ENCODE measurements at regions not wholly inside any gene's neighbourhood (a gene's known extent, or its start where the extent isn't known, plus 50 kb on each side); places are given as distances from the start of the nearest gene placed in this dataset.

DNA sequence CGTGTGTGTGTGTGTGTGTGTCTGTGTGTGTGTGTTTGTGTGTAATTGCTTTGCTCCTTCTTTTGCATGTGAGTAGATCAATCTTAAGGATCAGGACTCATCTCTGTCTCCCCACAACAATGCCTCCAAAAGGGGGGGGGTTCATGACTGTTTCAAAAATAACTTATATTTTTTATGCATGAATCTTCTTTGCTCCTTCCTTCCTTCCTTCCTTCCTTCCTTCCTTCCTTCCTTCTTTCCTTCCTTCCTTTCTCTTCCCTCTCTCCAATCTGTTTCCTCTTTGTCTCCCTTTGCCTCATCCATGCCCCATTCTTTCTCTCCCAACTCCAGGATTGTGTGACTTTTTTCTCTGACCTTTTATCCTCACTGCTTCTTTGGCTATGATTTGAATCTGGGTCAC is 126.4 kb upstream of the OSMR start:
- H3K4me1 ChIP-seq (ENCODE audit: control insufficient read depth, insufficient read depth, low read length, poor library complexity, severe bottlenecking) = peaks cover 4% of the 10 kb centered on the region
- no CpG with 5 or more reads among the region's 1 CpG for WGBS, 2 experiments (ENCODE audit: insufficient coverage in 2 of 2)

DNA sequence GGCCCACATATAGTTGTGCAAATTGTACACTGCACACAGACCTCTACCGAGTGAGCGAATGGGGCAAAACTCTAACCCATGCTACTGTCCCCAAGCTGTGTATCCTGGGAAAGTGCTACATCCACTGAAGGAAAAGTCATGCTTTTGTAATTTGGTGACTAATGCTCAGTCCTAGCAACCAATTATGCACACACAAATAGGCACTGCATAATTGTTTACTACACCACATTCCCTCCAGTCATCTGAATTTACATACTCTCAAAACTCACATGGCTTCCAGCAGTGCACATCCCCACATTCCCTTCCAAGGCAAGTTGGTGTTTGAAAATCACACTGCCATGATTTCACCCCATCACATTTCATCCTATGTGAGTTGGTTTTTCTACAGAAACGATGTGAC is 125.9 kb upstream of the OSMR start:
- H3K27ac ChIP-seq (ENCODE audit: low read depth, low read length, severe bottlenecking) = peak overlapping the region; percentile 75
- no peaks in the 10 kb centered on the region for H3K9me3 ChIP-seq (ENCODE audit: control insufficient read depth, low read length)
- peaks cover 6% of the 10 kb centered on the region for H3K4me1 ChIP-seq (ENCODE audit: control insufficient read depth, insufficient read depth, low read length, poor library complexity, severe bottlenecking)
- WGBS, 2 experiments (ENCODE audit: insufficient coverage in 2 of 2) = 83 to 100% methylated on average over 2 of the region's 3 CpGs
- no peak overlapping the region for H3K4me3 ChIP-seq (ENCODE audit: extremely low read depth, insufficient read depth, low read length, poor library complexity, severe bottlenecking)
- H3K36me3 ChIP-seq (ENCODE audit: control insufficient read depth, insufficient read depth, low read length) = no peaks in the 10 kb centered on the region

More for the DNA sequence above, 126.4 kb upstream of the OSMR start:
- H3K9me3 ChIP-seq (ENCODE audit: control insufficient read depth, low read length) = no peaks in the 10 kb centered on the region
- peak overlapping the region; percentile 75 for H3K27ac ChIP-seq (ENCODE audit: low read depth, low read length, severe bottlenecking)
- no peak overlapping the region for H3K4me3 ChIP-seq (ENCODE audit: extremely low read depth, insufficient read depth, low read length, poor library complexity, severe bottlenecking)
- H3K36me3 ChIP-seq (ENCODE audit: control insufficient read depth, insufficient read depth, low read length) = no peaks in the 10 kb centered on the region

DNA sequence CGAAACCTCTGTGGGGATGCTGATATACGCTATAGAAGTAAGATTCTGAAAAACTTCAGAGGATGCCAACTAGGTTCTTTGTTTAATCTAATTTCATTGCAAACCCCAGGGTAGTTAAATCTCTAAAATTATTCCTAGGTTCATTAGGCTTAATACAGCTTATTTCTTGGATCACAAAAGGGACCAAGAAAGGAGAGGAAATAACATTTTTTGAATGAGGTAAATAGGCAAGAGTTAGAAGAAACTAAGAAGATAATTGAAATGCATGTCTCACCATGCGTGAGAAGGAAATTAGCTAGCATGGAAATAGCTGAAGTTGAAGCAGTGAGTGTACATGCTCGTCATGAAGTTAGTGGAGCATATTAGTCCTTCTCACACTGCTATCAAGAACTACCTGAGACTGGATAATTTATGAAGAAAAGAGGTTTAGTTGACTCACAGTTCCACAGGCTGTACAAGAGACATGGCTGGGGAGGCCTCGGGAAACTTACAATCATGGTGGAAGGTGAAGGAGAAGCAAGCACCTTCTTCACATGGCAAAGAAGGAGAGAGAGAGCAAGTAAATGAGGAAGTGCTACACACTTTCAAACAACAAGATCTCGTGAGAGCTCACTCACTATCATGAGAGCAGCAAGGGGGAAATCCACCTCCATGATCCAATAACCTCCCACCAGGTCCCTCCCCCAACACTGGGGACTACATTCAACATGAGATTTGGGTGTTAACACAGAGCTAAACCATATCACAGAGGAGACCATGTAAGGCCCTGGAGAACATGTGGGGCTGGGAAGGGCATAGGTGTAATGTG is 125.1 kb upstream of the OSMR start:
- Histone ChIP-seq H3K4me1 (ENCODE audit: control insufficient read depth, insufficient read depth, low read length, poor library complexity, severe bottlenecking) (peaks cover 11% of the 10 kb centered on the region), H3K4me3 (ENCODE audit: extremely low read depth, insufficient read depth, low read length, poor library complexity, severe bottlenecking) (no peak overlapping the region), H3K9me3 (ENCODE audit: control insufficient read depth, low read length) (no peaks in the 10 kb centered on the region), H3K27ac (ENCODE audit: low read depth, low read length, severe bottlenecking) (no peak overlapping the region), H3K36me3 (ENCODE audit: control insufficient read depth, insufficient read depth, low read length) (no peaks in the 10 kb centered on the region)
- 90 to 100% methylated on average over 2 to 3 of the region's 6 CpGs for WGBS, 2 experiments (ENCODE audit: insufficient coverage in 2 of 2)

DNA sequence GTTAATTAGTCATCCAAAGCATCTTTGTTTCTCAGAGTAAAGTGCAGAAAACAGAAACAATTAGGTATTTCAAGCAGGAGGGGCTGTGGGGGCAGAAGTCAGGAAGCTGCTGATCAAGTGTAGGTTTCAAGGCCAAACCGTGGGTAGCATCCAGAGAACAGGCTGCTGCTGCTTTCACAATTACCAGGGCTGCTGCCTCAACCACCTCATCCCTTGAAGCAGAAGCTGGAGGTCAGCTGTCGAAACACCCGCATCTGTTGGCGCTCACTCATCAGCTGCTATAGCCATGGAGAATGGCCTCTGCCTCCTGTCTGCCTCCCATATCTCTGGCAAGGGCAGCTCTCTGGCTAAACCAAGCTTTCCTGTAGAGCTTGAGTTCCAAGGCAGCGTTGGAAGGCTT is 122.9 kb upstream of the OSMR start:
- WGBS, 2 experiments (ENCODE audit: insufficient coverage in 2 of 2) = 83 to 91% methylated on average over 4 to 5 of the region's 5 CpGs
- peaks cover 11% of the 10 kb centered on the region for H3K4me1 ChIP-seq (ENCODE audit: control insufficient read depth, insufficient read depth, low read length, poor library complexity, severe bottlenecking)
- no peaks in the 10 kb centered on the region for H3K9me3 ChIP-seq (ENCODE audit: control insufficient read depth, low read length)
- no peak overlapping the region for H3K4me3 ChIP-seq (ENCODE audit: extremely low read depth, insufficient read depth, low read length, poor library complexity, severe bottlenecking)
- H3K27ac ChIP-seq (ENCODE audit: low read depth, low read length, severe bottlenecking) = no peak overlapping the region
- H3K36me3 ChIP-seq (ENCODE audit: control insufficient read depth, insufficient read depth, low read length) = no peaks in the 10 kb centered on the region

DNA sequence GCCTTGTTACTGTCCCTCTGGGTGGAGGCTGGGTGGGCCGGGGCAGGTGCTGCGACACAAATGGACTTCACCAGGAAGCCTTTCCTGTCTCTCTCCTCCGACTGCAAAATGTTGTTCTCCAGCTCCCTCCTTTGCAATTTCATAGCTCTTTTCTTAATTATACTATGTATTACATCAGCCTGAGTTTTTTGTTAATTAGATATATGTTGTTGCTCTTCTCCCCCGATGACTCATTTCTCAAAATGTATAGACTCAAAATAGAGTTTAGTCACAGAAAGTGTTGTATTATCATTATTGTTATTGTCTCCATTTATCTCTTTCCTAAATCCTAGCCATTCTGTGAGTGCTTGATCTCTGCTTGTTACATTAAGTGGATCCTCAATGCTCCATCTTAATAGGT is 122.4 kb upstream of the OSMR start:
- 96 to 100% methylated on average over 1 to 3 of the region's 4 CpGs for WGBS, 2 experiments (ENCODE audit: insufficient coverage in 2 of 2)
- Histone ChIP-seq H3K4me3 (ENCODE audit: extremely low read depth, insufficient read depth, low read length, poor library complexity, severe bottlenecking) (no peak overlapping the region), H3K36me3 (ENCODE audit: control insufficient read depth, insufficient read depth, low read length) (no peaks in the 10 kb centered on the region), H3K9me3 (ENCODE audit: control insufficient read depth, low read length) (no peaks in the 10 kb centered on the region), H3K27ac (ENCODE audit: low read depth, low read length, severe bottlenecking) (no peak overlapping the region), H3K4me1 (ENCODE audit: control insufficient read depth, insufficient read depth, low read length, poor library complexity, severe bottlenecking) (peaks cover 11% of the 10 kb centered on the region)

DNA sequence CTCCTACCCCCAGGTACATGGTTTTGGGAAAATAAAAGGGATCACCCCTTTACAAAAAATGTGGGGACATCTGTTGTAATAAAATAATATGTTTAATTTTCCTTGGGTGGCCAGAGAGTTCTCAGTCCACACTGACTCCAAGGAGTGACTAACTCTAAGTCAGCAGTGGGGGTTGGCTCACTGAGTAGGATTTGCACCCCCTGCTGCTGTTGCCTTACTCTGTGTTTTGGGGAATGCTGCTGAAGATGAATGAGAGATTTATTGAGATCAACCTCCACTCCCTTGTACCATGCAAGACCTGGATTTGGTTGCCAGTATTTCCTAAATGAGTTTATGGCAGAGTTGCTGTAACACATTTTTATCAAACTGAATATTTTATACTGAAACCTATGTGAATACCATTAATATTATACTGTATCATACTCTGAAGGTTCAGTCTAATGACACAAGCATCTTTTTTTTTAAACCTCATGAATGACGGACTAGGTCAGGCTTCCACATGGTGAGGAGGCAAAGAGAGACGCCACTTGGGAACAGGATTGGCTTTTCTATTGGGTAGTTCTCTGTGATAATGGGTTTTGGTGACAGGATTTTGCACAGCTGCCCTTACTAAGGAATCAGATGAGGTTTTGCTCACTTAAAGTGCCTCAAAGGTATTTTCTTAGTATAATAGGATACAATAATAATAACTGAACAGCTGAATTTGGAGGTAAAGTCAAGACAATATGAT is 121.3 kb upstream of the OSMR start:
- peaks cover 11% of the 10 kb centered on the region for H3K4me1 ChIP-seq (ENCODE audit: control insufficient read depth, insufficient read depth, low read length, poor library complexity, severe bottlenecking)
- no peaks in the 10 kb centered on the region for H3K36me3 ChIP-seq (ENCODE audit: control insufficient read depth, insufficient read depth, low read length)
- no peak overlapping the region for H3K27ac ChIP-seq (ENCODE audit: low read depth, low read length, severe bottlenecking)
- no peak overlapping the region for H3K4me3 ChIP-seq (ENCODE audit: extremely low read depth, insufficient read depth, low read length, poor library complexity, severe bottlenecking)
- 80% methylated on average over 1 of the region's 2 CpGs; no CpG with 5 or more reads in 1 of the 2 experiments for WGBS, 2 experiments (ENCODE audit: insufficient coverage in 2 of 2)
- no peaks in the 10 kb centered on the region for H3K9me3 ChIP-seq (ENCODE audit: control insufficient read depth, low read length)

DNA sequence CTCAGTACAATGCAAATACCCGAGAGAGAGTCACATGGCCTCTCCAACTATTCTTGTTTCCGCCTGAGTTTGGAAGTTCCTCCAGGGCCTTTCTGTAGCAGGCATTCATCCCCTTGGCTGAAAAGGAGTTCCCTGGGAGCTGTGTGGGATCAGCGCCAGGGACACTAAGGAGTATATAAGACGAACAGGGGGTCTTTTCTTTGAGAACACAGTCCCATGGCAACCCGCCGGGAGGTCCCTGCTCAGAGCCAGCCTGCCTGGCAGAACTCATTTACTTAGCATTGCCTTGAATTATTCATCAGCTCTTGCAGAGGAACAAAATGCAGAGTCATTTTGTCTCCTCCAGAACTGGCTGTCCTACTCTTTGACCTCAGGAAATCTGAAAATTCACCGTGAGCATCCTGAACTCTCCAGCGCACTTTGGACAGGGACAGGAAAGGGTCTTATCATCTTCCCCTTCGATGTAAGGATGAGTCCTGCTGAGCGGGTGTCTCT is 120.4 kb upstream of the OSMR start:
- WGBS, 2 experiments (ENCODE audit: insufficient coverage in 2 of 2) = 64 to 71% methylated on average over 7 to 10 of the region's 10 CpGs
- Histone ChIP-seq H3K4me3 (ENCODE audit: extremely low read depth, insufficient read depth, low read length, poor library complexity, severe bottlenecking) (no peak overlapping the region), H3K4me1 (ENCODE audit: control insufficient read depth, insufficient read depth, low read length, poor library complexity, severe bottlenecking) (peaks cover 8% of the 10 kb centered on the region), H3K9me3 (ENCODE audit: control insufficient read depth, low read length) (no peaks in the 10 kb centered on the region), H3K36me3 (ENCODE audit: control insufficient read depth, insufficient read depth, low read length) (no peaks in the 10 kb centered on the region), H3K27ac (ENCODE audit: low read depth, low read length, severe bottlenecking) (peak overlapping the region; percentile 57)

DNA sequence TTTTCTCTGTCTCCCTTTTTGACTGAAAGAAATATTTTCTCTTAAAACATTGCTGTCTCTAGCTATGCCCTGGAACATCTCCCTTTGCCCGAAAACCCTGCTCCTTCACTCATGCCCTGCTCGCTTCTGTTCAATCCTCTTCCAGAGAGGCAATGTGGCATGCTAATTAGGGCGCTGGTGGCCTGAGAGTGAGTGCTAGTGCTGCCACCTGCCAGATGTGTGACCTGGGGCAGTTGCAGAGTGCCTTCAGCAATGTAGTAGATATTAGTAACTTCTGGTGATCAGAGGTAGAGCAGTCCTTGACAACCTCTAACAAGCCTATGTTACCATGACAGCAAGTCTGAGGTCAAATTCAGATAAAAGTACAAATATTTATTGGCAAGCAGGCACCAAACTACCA is 119.5 kb upstream of the OSMR start:
- H3K4me3 ChIP-seq (ENCODE audit: extremely low read depth, insufficient read depth, low read length, poor library complexity, severe bottlenecking) = no peak overlapping the region
- no peaks in the 10 kb centered on the region for H3K9me3 ChIP-seq (ENCODE audit: control insufficient read depth, low read length)
- H3K27ac ChIP-seq (ENCODE audit: low read depth, low read length, severe bottlenecking) = no peak overlapping the region
- WGBS, 2 experiments (ENCODE audit: insufficient coverage in 2 of 2) = 94 to 100% methylated on average over 3 of the region's 3 CpGs
- H3K4me1 ChIP-seq (ENCODE audit: control insufficient read depth, insufficient read depth, low read length, poor library complexity, severe bottlenecking) = peaks cover 8% of the 10 kb centered on the region
- H3K36me3 ChIP-seq (ENCODE audit: control insufficient read depth, insufficient read depth, low read length) = no peaks in the 10 kb centered on the region

DNA sequence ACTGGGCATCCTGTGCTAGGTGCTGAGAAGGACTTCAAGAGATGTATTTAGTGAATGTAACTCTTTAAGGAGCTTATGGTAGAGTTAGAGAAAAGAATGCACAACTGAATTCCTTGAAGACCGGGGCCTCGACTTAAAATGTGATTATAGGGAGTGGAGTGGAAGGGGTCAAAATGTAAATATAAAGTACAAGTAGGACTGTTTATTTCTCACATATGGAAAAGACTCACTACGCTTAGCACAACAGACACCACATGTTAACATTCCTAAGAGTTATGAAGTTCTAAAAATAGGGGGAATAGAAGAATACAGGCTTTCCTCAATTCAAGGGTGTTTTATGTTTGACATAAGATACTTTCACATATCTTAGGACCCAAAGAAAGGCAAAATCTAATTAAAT is 117.8 kb upstream of the OSMR start:
- Histone ChIP-seq H3K27ac (ENCODE audit: low read depth, low read length, severe bottlenecking) (no peak overlapping the region), H3K36me3 (ENCODE audit: control insufficient read depth, insufficient read depth, low read length) (no peaks in the 10 kb centered on the region), H3K9me3 (ENCODE audit: control insufficient read depth, low read length) (no peaks in the 10 kb centered on the region), H3K4me1 (ENCODE audit: control insufficient read depth, insufficient read depth, low read length, poor library complexity, severe bottlenecking) (peaks cover 8% of the 10 kb centered on the region), H3K4me3 (ENCODE audit: extremely low read depth, insufficient read depth, low read length, poor library complexity, severe bottlenecking) (no peak overlapping the region)
- 100% methylated on average over 2 of the region's 3 CpGs; no CpG with 5 or more reads in 1 of the 2 experiments for WGBS, 2 experiments (ENCODE audit: insufficient coverage in 2 of 2)

DNA sequence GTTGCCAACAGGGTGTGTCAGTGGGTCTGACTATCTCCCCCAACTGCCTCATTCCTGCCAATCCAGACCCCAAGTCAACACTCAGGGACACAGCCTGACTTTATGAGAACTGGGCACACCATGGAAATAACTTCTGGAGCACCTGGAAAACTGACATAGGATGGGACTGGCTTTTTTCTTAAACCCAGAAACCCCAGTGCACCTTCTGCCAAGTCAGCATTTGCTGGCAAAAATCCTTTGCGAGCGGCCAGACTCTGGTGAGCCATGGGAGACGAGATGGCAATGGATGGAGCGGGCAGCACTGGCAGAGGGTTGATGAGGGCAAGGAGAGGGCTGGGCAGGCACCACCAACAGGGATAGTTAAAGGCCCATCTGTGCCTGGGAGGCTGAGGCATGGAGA is 114.4 kb upstream of the OSMR start:
- 83 to 89% methylated on average over 4 of the region's 4 CpGs for WGBS, 2 experiments (ENCODE audit: insufficient coverage in 2 of 2)
- H3K4me3 ChIP-seq (ENCODE audit: extremely low read depth, insufficient read depth, low read length, poor library complexity, severe bottlenecking) = no peak overlapping the region

DNA sequence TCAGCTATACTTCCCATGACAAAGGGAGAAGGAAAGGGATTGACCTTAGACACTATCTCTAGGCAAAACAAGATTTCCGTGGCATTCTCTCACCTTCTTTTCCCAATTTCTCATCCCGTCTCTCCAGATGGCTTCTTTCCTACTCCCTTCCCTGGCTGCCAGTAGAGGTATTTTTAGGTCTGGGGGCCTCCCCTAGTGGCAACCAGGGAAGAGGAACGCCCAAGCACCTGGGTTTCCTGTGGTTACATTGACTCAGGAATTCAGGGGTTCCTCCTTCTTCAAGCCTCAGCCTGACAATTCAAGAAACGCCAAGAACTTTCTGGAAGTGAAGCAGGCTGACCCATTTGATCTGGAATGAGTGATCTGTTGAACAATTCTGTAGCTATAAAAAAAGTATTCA is 111.5 kb upstream of the OSMR start:
- H3K36me3 ChIP-seq (ENCODE audit: control insufficient read depth, insufficient read depth, low read length) = no peaks in the 10 kb centered on the region
- H3K9me3 ChIP-seq (ENCODE audit: control insufficient read depth, low read length) = no peaks in the 10 kb centered on the region
- WGBS, 2 experiments (ENCODE audit: insufficient coverage in 2 of 2) = 43 to 60% methylated on average over 2 to 3 of the region's 4 CpGs
- H3K4me3 ChIP-seq (ENCODE audit: extremely low read depth, insufficient read depth, low read length, poor library complexity, severe bottlenecking) = no peak overlapping the region
- H3K4me1 ChIP-seq (ENCODE audit: control insufficient read depth, insufficient read depth, low read length, poor library complexity, severe bottlenecking) = no peaks in the 10 kb centered on the region
- H3K27ac ChIP-seq (ENCODE audit: low read depth, low read length, severe bottlenecking) = no peak overlapping the region

More for the DNA sequence above, 114.4 kb upstream of the OSMR start:
- no peak overlapping the region for H3K27ac ChIP-seq (ENCODE audit: low read depth, low read length, severe bottlenecking)
- no peaks in the 10 kb centered on the region for H3K9me3 ChIP-seq (ENCODE audit: control insufficient read depth, low read length)
- H3K36me3 ChIP-seq (ENCODE audit: control insufficient read depth, insufficient read depth, low read length) = no peaks in the 10 kb centered on the region
- no peaks in the 10 kb centered on the region for H3K4me1 ChIP-seq (ENCODE audit: control insufficient read depth, insufficient read depth, low read length, poor library complexity, severe bottlenecking)

Measured in mesodermal cell (in vitro differentiated cells).